Neural cell (in vitro differentiated cells): ENCODE measurements at regions not wholly inside any gene's neighbourhood (a gene's known extent, or its start where the extent isn't known, plus 50 kb on each side); places are given as distances from the start of the nearest gene placed in this dataset.

Source experiments
- H2AFZ ChIP-seq: fragments of 200-600, 300-800 bp; sonication (generic), shearing (Covaris generic); 2 replicates; pipeline ENCODE4 v1.6.0; 2014; ENCODE audit warnings: low read depth, mild to moderate bottlenecking, antibody characterized with exemption, low read length, moderate library complexity
- H3F3A ChIP-seq: fragments of 200-600 bp; shearing (Covaris generic); 2 replicates; pipeline ENCODE4 v1.6.1; 2016; ENCODE audit warnings: mild to moderate bottlenecking, moderate library complexity, mixed read lengths, antibody characterized with exemption, low read length; ENCODE audit not compliant: insufficient read depth, poor library complexity, severe bottlenecking
- H3K27ac ChIP-seq: fragments of 200-600, 300-800 bp; sonication (generic), shearing (Covaris generic); 2 replicates; pipeline ENCODE4 v1.5.1; 2014; ENCODE audit warnings: mild to moderate bottlenecking, low read length, moderate library complexity
- H3K27me3 ChIP-seq: fragments of 300-800, 200-600 bp; sonication (generic), shearing (Covaris generic); 2 replicates; pipeline ENCODE4 v1.6.0; 2014; ENCODE audit warnings: mild to moderate bottlenecking, low read depth, low read length, moderate library complexity; ENCODE audit not compliant: insufficient read depth
- H3K36me3 ChIP-seq: fragments of 300-800, 200-600 bp; sonication (generic), shearing (Covaris generic); 2 replicates; pipeline ENCODE4 v1.5.1; 2014; ENCODE audit warnings: mild to moderate bottlenecking, antibody characterized with exemption, low read length, moderate library complexity; ENCODE audit not compliant: insufficient read depth
- H3K4me2 ChIP-seq: fragments of 300-800, 200-600 bp; sonication (generic), shearing (Covaris generic); 2 replicates; pipeline ENCODE4 v1.6.0; 2014; ENCODE audit warnings: mild to moderate bottlenecking, low read length
- H3K4me3 ChIP-seq: fragments of 300-800, 200-600 bp; sonication (generic), shearing (Covaris generic); 2 replicates; pipeline ENCODE4 v1.5.1; 2014; ENCODE audit warnings: mild to moderate bottlenecking, low read length, moderate library complexity
- H3K79me2 ChIP-seq: fragments of 200-600 bp; shearing (Covaris generic); replicated peaks from 2 replicates; pipeline ENCODE4 v1.6.0; 2014; ENCODE audit warnings: mild to moderate bottlenecking, low read length, moderate library complexity; ENCODE audit not compliant: insufficient read depth
- H3K9ac ChIP-seq: fragments of 300-800, 200-600 bp; sonication (generic), shearing (Covaris generic); 2 replicates; pipeline ENCODE4 v1.6.1; 2016; ENCODE audit warnings: mild to moderate bottlenecking, low read length, mixed read lengths
- H3K9me2 ChIP-seq: fragments of 200-600 bp; shearing (Covaris generic); 2 replicates; pipeline ENCODE4 v1.6.1; 2016; ENCODE audit warnings: mild to moderate bottlenecking, low read length, mixed read lengths; ENCODE audit not compliant: insufficient read depth
- H3K9me3 ChIP-seq: fragments of 200-600, 300-800 bp; sonication (generic), shearing (Covaris generic); 2 replicates; pipeline ENCODE4 v1.6.1; 2016; ENCODE audit warnings: mild to moderate bottlenecking, mixed run types, low read length, moderate library complexity, mixed read lengths
- H4K20me1 ChIP-seq: fragments of 200-600 bp; shearing (Covaris generic); 2 replicates; pipeline ENCODE4 v1.6.1; 2016; ENCODE audit warnings: mild to moderate bottlenecking, mixed run types; ENCODE audit not compliant: insufficient read depth
- EP300 ChIP-seq: fragments of 450-650 bp; conservative IDR thresholded peaks from 2 replicates; pipeline ENCODE4 v1.6.1; 2014; ENCODE audit warnings: antibody characterized with exemption, mild to moderate bottlenecking, moderate library complexity; ENCODE audit not compliant: poor library complexity, severe bottlenecking
- EZH2 ChIP-seq: fragments of 200-600, 300-800 bp; shearing (Covaris generic), sonication (generic); IDR thresholded peaks from 2 replicates; pipeline ENCODE4 v1.6.1; 2014; ENCODE audit warnings: antibody characterized with exemption, low read length, borderline replicate concordance, mild to moderate bottlenecking; ENCODE audit not compliant: insufficient read depth, poor library complexity, severe bottlenecking
- MXI1 ChIP-seq: fragments of 450-650 bp; conservative IDR thresholded peaks from 2 replicates; pipeline ENCODE4 v1.6.1; 2014; ENCODE audit warnings: antibody characterized with exemption, mild to moderate bottlenecking; ENCODE audit not compliant: poor library complexity, severe bottlenecking
- POLR2AphosphoS5 ChIP-seq: IDR thresholded peaks from 2 replicates; pipeline ENCODE4 v1.6.1; 2012
- RAD21 ChIP-seq: fragments of 450-650 bp; conservative IDR thresholded peaks from 2 replicates; pipeline ENCODE4 v1.6.1; 2014; ENCODE audit warnings: antibody characterized with exemption, mild to moderate bottlenecking, moderate library complexity
- SMC3 ChIP-seq: fragments of 450-650 bp; conservative IDR thresholded peaks from 2 replicates; pipeline ENCODE4 v1.6.1; 2014; ENCODE audit warnings: antibody characterized with exemption, mild to moderate bottlenecking, moderate library complexity; ENCODE audit not compliant: poor library complexity
- TAF1 ChIP-seq: IDR thresholded peaks from 2 replicates; pipeline ENCODE4 v1.6.1; 2012; ENCODE audit warnings: low read depth
- TF ChIP-seq, protein P1 (sequence below): IDR thresholded peaks from 2 replicates; pipeline ENCODE4 v1.6.1; 2012; ENCODE audit warnings: borderline replicate concordance
- TF ChIP-seq, protein P2 (sequence below): fragments of 450-650 bp; IDR thresholded peaks from 2 replicates; pipeline ENCODE4 v1.5.1; 2014; ENCODE audit warnings: antibody characterized with exemption, mild to moderate bottlenecking, moderate library complexity; ENCODE audit not compliant: poor library complexity, severe bottlenecking

DNA sequence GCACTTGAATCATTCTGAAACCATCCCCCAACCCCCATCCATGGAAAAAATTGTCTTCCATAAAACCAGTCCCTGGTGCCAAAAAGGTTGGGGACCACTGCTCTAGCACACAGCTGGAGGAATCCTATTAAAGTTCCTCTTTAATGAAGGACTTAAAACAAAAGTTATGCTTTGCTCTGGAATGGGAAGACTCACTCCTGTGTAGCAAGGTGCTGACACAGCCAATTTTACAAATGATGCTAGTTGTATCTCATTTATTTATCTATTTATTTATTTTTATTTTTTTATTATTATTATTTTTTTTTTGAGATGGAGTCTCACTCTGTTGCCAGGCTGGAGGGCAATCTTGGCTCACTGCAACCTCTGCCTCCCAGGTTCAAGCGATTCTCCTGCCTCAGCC is 58.9 kb upstream of the NDUFV2 start:
- H3K9me3 ChIP-seq: no peaks in the 10 kb centered on the region
- no peaks in the 10 kb centered on the region for H3K27me3 ChIP-seq
- no peak overlapping the region for H3K4me2 ChIP-seq
- TF ChIP-seq SMC3: no peak
- no peak for TF ChIP-seq MXI1
- no peak for TF ChIP-seq TAF1
- TF ChIP-seq, protein P1, sequence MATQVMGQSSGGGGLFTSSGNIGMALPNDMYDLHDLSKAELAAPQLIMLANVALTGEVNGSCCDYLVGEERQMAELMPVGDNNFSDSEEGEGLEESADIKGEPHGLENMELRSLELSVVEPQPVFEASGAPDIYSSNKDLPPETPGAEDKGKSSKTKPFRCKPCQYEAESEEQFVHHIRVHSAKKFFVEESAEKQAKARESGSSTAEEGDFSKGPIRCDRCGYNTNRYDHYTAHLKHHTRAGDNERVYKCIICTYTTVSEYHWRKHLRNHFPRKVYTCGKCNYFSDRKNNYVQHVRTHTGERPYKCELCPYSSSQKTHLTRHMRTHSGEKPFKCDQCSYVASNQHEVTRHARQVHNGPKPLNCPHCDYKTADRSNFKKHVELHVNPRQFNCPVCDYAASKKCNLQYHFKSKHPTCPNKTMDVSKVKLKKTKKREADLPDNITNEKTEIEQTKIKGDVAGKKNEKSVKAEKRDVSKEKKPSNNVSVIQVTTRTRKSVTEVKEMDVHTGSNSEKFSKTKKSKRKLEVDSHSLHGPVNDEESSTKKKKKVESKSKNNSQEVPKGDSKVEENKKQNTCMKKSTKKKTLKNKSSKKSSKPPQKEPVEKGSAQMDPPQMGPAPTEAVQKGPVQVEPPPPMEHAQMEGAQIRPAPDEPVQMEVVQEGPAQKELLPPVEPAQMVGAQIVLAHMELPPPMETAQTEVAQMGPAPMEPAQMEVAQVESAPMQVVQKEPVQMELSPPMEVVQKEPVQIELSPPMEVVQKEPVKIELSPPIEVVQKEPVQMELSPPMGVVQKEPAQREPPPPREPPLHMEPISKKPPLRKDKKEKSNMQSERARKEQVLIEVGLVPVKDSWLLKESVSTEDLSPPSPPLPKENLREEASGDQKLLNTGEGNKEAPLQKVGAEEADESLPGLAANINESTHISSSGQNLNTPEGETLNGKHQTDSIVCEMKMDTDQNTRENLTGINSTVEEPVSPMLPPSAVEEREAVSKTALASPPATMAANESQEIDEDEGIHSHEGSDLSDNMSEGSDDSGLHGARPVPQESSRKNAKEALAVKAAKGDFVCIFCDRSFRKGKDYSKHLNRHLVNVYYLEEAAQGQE: no peak
- no peak for TF ChIP-seq RAD21
- no peak for TF ChIP-seq EZH2
- TF ChIP-seq POLR2AphosphoS5: no peak
- TF ChIP-seq, protein P2, sequence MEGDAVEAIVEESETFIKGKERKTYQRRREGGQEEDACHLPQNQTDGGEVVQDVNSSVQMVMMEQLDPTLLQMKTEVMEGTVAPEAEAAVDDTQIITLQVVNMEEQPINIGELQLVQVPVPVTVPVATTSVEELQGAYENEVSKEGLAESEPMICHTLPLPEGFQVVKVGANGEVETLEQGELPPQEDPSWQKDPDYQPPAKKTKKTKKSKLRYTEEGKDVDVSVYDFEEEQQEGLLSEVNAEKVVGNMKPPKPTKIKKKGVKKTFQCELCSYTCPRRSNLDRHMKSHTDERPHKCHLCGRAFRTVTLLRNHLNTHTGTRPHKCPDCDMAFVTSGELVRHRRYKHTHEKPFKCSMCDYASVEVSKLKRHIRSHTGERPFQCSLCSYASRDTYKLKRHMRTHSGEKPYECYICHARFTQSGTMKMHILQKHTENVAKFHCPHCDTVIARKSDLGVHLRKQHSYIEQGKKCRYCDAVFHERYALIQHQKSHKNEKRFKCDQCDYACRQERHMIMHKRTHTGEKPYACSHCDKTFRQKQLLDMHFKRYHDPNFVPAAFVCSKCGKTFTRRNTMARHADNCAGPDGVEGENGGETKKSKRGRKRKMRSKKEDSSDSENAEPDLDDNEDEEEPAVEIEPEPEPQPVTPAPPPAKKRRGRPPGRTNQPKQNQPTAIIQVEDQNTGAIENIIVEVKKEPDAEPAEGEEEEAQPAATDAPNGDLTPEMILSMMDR: no peak
- TF ChIP-seq EP300: no peak
- H3F3A ChIP-seq: no peaks in the 10 kb centered on the region
- no peak overlapping the region for H3K9ac ChIP-seq
- no peaks in the 10 kb centered on the region for H4K20me1 ChIP-seq
- no peaks in the 10 kb centered on the region for H3K36me3 ChIP-seq
- no peak overlapping the region for H3K4me3 ChIP-seq
- H3K27ac ChIP-seq: no peak overlapping the region
- H3K9me2 ChIP-seq: no peaks in the 10 kb centered on the region
- H3K79me2 ChIP-seq: no peaks in the 10 kb centered on the region
- no peak overlapping the region for H2AFZ ChIP-seq

DNA sequence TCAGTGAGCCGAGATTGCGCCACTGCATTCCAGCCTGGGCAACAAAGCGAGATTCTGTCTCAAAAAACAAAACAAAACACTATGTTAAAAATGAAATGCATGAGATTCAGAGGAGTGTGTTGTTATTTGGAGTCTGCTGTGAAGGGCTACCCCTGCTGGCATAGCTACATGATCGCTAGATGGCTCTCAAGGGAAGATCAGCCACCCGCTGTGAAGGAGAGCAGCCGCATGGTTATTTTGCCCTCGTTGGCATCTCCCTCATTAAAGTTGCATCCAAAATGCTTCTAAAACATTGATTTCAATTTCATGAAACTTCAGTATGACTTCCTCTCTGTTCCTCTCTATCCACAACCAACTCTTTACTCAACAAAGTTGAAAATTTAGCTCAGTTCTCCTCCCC is 54.8 kb upstream of the NDUFV2 start:
- no peak overlapping the region for H2AFZ ChIP-seq
- no peak overlapping the region for H3K9ac ChIP-seq
- no peak overlapping the region for H3K27ac ChIP-seq
- no peak for TF ChIP-seq MXI1
- TF ChIP-seq EZH2: no peak
- no peak for TF ChIP-seq RAD21
- no peak for TF ChIP-seq POLR2AphosphoS5
- no peak for TF ChIP-seq EP300
- TF ChIP-seq, protein P2: no peak
- no peak for TF ChIP-seq SMC3
- H3K27me3 ChIP-seq: no peaks in the 10 kb centered on the region
- H3K9me3 ChIP-seq: no peaks in the 10 kb centered on the region
- H3K9me2 ChIP-seq: no peaks in the 10 kb centered on the region
- H3K36me3 ChIP-seq: no peaks in the 10 kb centered on the region
- no peak overlapping the region for H3K4me3 ChIP-seq
- no peaks in the 10 kb centered on the region for H3F3A ChIP-seq
- H4K20me1 ChIP-seq: no peaks in the 10 kb centered on the region
- H3K79me2 ChIP-seq: no peaks in the 10 kb centered on the region
- H3K4me2 ChIP-seq: no peak overlapping the region
